Activated CD8-positive, alpha-beta memory T cell treated with anti-CD3 and anti-CD28 coated beads for 36 hours (primary cell): ENCODE measurements at regions not wholly inside any gene's neighbourhood (a gene's known extent, or its start where the extent isn't known, plus 50 kb on each side); places are given as distances from the start of the nearest gene placed in this dataset.
"Not testable (repeated sequence)": the region's sequence is repeated elsewhere in the genome, so short reads cannot be mapped to it uniquely, and the experiment has no call there.

Experiments used
- CTCF ChIA-PET: fragments of 350-600 bp; sonication (Branson Sonifier 250); formaldehyde crosslinking; loops from one replicate; lab custom pipeline; 2021; ENCODE audit warnings: antibody characterized with exemption; lab: Charles Lee
- POLR2A ChIA-PET: fragments of 350-600 bp; sonication (Branson Sonifier 250); formaldehyde crosslinking; loops from one replicate; lab custom pipeline; 2021; ENCODE audit warnings: antibody characterized with exemption; lab: Charles Lee

DNA sequence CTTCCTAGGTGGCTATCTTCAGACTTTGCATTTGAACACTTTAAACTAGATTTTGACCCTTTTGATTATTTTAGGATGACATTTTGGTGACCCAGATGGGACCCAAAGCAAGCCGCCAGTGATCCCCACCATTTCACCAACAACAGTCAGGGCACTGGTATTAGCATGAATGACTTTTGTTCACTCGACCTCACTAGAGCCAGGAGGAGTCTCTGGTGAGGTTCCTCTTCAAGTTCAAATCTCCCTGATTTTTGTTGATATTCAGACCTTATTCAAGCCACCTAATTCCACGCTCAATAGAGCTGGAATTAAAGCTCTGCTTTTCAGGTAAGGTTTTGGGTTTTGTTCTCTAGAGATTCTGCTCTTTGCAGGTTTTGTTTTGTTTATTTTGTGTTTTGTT, 202.3 kb downstream of the MREG start:
- ChIA-PET CTCF (no interaction called here), POLR2A (no interaction called here)

DNA sequence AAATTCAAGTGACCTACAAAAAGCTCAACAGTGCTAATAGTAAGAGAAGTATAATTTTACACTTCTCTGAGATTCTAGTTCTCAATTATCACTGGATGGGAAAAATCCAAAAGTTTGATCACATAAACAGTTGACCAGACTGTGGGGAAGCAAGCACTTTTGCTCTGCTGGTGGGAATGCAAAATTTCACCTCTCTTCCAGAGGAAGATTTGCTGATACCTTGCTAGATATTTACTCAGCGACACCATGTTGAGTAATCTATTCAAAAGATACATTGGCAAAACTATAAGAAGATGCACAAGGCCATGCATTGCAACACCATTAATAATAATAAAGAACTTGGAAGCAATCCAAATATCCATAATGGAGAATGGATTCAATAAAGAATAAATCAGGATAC, 204.4 kb downstream of the MREG start:
- ChIA-PET POLR2A (no interaction called here), CTCF (no interaction called here)

DNA sequence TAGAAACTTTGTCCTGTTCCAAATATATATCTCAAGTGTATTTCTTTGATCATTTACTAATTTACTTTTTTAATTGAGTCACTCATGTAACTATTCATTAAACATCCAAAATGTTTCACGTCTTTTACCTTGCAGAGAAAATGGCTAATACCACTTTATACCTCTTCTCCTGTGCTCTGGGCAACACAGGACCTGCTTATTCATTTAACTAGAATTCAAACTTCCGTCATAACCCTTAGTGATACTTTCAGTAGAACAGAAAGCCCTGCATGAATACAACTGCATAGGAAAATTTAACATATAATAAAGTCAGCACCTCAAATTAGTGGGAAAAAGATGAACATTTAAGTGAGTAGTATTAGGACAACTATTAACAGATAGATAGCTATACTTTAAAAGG, 205.2 kb downstream of the MREG start:
- POLR2A ChIA-PET, result no interaction called here
- CTCF ChIA-PET, result no interaction called here

DNA sequence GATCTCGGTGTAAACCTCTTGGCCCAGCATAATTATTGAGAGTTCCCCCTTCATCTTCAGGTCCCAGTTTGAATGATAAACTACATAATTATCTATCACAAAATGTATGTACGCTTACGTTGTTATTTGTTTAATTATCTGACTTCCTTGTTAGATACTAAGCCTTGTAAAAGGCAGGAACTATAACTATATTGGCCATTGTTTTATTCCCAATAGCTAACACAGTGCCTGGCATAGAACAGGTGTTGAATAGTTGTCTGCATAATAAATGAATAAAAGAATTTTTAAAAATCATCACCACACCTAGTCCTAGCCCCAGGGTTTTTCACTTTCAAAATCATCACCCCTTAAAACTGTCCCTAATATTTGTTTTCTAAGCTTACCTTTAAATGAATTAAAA, 207.9 kb downstream of the MREG start:
- ChIA-PET POLR2A (no interaction called here), CTCF (no interaction called here)

DNA sequence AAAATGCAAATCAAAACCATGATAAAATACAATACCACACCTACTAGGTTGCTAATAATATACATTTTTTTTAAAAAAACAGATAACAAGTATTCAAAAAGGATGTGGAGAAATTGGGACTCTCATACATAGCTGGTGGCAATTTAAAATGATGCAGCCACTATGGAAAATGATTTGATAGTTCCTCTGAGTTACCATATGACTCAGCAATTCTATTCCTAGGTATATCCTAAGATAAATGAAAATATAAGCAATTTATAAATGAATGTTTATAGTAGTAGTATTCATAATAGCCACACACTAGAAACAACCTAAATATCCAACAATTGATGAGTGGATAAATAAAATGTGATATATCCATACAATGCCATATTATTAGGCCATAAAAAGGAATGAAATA, 210.2 kb downstream of the MREG start:
- ChIA-PET POLR2A (no interaction called here), CTCF (no interaction called here)

DNA sequence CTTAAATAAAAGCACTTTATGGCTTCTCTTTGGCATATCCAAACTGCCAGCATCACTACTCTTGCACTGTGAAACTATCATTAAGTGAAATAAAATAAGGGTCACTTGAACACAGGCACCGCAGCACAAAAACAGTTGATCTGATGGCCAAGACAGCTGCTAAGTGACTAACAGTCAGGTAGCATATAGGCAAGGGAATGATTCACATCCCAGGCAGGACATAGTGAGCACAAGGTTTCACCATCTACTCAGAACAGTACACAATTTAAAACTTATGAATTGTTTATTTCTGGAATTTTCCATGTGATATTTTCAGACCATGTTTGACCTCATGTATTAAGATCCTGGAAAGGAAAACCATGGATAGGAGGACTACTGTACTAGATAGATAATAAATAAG, 214.2 kb downstream of the MREG start:
- ChIA-PET CTCF (no interaction called here), POLR2A (no interaction called here)

DNA sequence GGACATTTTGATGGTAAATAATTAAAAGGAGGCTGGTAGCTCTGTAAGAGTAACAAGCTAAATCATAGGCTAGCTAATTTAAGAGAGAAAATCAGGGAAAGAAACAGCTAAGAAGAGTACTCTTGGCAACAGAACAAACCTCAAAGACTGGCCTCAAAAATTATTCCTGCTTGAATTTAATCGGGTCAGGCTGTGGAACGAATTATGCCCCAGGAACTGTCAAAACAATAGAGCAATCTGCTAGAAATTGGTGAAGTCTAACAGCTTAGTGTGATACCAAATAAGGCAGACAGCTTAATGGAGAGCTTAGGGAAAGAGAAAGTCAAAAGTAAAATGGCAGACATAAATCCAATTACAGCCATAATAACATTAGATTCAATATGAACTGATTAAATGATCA, 215.7 kb downstream of the MREG start:
- ChIA-PET CTCF (no interaction called here), POLR2A (no interaction called here)

DNA sequence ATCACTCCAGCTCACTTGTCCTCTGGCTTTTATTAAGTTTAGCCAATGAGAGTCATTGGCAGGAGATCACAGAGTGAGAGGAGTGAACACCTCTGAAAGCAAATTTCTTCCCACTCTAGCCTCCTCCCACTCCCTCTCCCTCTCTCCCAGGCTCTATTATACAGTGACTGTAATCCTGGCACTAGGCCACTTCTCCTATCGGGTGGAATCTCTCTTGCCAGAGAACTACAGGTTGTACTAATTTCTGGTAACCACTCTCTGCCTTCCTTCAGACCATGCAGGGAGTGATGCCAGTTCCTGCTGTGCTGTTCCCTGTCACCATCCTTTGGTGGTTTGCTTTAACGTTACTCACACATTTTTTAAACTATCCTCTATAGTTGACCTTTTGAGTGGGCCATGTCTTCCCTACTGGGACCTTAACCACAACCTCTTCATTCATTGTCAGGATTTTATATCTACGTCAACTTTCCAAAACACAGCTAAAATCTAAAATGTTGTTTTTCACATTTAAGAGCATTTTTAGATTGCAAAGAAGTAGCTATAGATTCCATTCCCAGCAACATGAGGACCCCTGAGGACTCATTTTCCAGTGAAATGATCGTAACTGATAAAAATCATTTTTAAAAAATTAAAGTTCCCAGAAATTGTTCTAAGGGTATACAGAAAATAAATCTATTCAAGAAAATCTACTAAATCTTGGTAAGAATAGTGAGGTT, 217.1 kb downstream of the MREG start:
- ChIA-PET CTCF (no interaction called here), POLR2A (interaction anchor here (0.6 kb wide), 1 partner anchor 399 kb away, joined by 4 read pairs; no protein-coding TSS in a partner anchor)

DNA sequence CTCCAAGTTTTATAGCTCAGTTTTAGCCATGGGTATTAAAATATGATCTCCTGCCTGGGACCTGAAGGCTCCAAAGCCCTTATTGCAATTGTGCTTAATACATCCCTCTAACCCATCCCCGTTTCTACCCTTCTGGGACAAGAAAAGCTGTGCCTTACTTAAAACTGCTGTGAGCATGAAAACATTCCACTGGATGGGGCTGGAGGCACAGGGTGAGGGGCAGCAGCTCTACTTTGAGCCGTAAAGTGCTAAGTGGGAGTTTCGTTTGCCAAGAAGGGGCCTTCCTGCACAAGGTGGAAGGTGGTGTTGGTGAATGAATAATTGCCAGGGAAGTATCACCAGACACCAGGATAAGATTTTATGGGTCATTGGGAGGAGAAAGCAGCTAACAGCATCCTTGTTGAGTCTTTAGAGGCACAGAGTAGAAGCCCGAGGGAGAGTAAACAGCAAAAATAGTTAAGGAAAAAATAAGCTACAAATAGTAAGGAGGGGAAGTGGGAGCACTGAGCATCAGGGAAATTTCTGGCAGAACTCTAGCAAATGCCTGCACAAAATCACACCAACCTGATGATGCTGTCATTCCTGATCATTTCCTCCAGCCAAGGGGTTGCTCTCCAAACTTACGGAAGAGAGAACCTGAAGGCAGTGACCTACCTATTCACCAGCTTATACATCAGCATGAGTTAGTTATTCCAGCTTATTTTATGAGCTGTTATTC, 218.4 kb downstream of the MREG start:
- POLR2A ChIA-PET, result no interaction called here
- CTCF ChIA-PET, result no interaction called here

DNA sequence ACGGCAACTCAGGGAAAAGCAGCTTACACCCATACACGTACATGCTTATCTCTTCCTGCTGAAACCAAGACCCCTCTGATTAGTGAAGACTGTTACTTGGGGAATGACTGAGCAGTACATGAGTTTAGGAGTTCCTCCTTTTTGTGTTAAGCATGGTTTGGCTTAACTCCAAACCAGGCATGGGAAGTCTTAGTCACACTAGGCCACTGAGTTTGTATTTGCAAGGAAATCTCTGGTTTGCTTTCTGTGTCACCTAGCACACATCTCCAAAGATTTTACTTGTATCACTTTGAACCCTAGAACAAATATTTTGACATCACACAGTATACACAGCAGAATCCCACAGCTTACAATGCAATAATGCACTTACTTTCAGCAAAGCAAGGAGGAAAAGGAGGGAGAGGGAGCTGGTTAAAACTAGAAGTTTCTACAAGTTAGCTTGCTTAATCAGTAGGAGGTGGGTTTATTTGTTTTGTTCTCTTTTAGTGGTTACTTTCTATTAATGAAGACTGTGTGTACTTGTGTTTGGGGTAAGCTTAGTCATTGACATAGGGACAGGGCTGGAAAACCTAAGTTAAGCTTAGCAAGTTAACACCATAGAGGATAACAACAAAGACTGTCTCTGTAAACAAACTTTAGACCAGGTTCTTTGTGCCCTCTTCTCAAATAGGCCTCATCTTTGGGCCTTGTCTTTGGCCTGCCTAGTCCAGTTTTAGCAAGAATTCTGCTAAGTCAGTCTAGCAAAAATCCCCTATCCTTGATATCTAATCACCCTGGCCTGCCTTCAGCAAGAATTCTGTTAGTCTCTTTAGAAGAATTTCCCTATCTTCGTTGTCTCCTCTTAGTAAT, 219.4 kb downstream of the MREG start:
- POLR2A ChIA-PET, result no interaction called here
- CTCF ChIA-PET, result no interaction called here

DNA sequence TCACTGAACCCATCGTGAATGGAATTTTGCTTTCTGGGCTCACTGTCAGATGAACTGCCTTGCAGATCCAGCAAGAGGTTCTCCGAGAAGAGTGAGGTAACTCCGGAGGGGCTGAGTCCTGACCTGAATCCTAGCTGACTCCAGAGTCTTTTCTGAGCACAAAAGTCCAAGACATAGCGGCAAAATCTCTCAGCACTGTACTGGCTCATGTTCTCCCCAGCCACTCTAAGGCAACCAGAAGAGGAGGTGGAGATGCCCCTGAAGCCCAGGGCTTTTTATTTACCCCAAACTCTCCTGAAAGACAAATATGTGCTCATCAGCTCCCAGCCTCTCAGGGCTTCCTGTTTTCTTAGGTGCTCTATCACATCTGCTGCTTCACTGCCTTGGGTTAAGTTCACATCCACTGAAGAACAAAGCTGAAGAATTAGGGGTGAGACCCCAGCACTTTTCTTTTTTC, 221.8 kb downstream of the MREG start:
- CTCF ChIA-PET, result no interaction called here
- POLR2A ChIA-PET, result no interaction called here

DNA sequence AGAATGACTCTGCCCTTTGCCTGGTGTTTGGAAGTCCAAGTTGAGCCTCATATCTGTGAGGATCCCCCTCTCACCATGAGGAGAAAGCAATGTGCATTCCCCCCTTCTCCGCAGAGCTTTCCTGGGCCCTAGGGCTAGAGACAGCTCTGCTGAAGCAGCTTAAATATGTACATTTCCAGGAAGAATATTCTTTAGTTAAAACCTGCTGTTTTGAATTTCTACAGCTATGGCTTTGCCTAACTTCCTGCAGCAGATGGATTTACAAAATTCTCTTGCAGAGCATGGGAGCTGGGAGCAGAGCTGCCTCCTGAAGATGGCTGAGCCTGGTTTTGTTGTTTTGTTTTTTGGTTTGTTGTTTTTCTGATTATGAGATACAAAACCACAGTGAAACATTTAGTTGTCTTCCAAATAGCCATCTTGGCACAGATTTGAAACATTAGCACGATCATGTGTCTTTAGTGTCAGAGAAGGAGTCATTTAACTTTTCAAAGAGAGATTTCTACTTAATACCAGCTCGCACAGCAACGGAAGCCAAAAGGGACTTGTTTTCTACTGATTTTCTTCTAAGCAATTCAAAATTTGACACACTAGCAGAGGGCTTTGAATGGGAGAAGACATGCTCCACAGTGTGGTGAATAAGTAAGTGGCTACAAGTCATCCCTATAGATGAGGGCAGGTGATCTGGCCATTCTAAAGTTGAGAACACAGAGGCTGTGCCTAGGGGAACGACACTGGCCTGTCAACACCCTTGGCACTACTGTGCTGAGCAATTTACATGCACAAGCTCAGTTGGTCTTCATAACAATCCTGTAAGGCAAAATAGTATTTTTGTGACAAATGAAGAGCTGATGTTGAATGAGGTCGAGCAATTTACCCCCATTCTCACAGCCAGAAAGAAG, 222.6 kb downstream of the MREG start:
- CTCF ChIA-PET, result no interaction called here
- POLR2A ChIA-PET, result no interaction called here

DNA sequence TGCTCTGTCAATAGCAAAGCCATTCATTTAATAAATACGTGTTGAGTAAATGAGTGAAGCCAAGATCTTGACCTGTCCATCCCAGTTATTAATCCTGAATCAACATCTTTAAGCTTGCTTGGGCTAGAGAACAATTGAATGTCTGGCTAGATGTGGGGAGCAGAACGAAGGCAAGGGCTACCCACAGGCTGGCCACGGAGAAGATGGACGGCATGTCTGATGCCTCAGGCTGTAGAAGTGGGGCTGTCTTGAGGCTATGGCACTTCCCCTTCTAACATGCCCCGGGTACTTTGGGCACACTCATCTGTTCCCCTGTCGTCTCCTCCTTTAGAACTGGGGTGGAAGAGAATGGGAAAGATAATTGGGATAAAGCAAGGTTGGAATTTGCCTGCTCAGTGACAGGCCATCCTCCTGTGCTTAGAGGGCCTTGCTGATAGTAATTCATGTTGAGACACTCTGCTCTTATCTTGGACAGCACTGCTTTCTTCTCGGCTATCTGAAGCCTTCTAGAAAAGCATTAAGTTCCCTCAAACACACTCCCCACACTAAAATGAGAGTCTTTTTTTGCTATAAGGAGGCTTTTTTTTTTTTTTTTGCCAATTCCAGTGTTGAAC, 225.7 kb downstream of the MREG start:
- POLR2A ChIA-PET, result no interaction called here
- CTCF ChIA-PET, result no interaction called here

DNA sequence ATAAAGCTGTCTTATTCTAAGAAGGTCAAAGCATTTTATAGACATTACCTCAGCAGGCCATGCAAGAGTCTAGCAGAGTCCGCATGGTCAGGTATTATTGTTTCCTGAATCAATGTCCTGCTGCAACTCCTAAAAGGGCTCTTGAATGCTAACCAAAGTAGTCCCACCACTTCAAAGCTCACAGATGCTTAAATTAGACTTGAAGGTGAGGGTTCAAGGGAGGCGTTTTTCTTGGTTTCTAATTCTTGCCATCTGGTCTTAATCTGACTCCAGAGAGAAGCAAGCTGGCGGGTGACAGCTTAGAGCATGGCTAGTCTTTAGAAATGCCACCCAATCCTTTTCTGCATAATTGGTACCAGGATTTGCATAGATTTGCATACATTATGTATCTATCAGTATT, 226.3 kb downstream of the MREG start:
- POLR2A ChIA-PET, result no interaction called here
- CTCF ChIA-PET, result interaction anchor here (0.5 kb wide), 1 partner anchor 942 kb away, joined by 6 read pairs; no protein-coding TSS in a partner anchor

DNA sequence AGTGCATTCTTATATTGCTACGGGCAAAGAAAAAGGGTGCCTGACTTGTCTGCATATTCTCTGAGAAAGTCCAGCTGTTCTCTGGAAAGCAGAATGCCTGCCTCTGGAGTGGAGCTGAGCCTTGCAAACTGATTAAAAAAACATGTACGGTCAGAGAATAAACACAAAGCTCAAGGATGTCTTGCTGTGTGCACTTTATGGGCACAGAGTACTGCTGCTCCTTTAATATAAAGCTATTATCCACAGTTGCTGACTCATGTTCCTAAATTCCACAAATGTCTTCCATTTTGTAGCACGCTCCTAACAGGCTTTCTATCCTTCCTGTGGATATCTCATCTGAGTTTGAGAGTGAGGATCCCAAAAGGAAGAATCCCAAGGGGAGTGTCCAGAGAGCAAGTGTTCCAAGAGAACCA, 229.0 kb downstream of the MREG start:
- CTCF ChIA-PET, result no interaction called here
- POLR2A ChIA-PET, result no interaction called here

DNA sequence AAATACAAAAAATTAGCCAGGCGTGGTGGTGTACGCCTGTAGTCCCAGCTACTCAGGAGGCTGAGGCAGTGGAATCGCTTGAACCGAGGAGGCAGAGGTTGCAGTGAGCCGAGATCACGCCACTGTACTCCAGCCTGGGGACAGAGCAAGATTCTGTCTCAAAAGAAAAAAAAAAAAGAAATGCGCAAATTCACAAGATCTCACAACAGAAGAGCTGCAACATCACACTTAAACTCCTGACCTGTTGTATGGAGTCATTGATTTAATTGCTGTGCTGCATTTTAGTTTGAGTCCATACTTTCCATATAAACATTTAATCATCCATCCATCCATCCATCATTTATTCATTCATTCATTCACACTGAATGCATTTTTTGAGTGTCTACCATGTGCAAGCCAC, 229.7 kb downstream of the MREG start:
- POLR2A ChIA-PET, CTCF ChIA-PET: not testable (repeated sequence)

DNA sequence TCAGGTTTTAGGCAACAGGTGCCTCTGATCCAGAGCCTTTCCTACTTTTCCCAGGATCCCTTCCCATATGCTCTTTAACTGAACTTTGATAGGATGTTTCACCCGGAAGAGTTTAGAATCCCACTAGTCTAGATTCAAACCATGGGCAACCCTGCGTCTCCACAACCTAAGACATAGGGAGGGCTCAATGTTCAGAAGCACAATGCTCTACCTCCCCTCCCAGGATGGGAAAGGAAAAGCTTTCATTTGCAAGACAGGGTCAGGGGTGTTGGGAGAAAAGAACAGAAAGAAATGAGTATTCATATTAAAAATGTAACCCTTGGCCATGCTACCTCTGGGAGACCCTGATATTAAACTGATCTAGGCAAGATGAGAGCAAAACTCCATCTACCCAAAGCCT, 230.4 kb downstream of the MREG start:
- CTCF ChIA-PET, result no interaction called here
- POLR2A ChIA-PET, result no interaction called here

DNA sequence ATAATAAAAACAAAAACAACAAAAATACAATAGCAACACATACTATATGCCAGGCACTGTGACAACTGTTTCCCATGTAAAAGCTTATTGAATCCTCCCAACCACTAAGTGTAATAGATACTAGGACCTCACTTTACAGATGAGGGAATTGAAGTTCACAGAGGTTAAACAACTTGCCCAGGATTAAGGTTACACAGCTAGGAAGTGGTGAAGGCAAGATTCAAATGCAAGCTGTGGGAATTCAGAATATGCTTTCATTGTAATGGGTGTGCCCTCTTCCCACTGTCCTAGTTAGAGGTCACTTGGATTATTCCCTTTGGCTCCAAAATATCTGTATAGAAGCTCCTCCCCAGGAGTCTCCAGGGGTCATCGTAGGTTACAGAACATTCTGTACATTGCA, 231.1 kb downstream of the MREG start:
- CTCF ChIA-PET, result no interaction called here

More for the DNA sequence above, 231.1 kb downstream of the MREG start:
- POLR2A ChIA-PET, result no interaction called here
